ENCODE measurements at regions not wholly inside any gene's neighbourhood (a gene's known extent, or its start where the extent isn't known, plus 50 kb on each side); places are given as distances from the start of the nearest gene placed in this dataset.

DNA sequence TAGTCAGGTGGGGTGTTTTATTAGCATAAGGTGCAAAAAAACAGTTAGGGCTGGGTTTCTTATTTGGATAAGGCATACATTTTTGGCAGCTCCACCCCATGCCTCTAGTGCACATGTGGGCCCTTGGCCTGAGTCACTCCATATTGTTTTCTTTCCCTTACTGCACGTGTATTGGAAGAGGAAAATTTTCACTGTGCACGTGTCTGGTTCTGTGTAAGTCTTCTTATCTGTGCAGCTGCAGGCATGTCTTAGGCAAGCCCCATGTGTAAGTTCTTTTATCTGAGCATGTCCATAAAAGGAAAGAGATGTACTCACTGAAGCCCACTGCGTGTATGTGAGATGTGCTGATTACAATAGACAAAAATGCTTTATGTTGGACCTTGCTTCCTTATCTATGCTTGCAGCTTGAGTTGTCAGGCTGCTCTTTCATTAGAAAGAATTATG, 540.3 kb upstream of the IGFBP3 start:
- no peak for DNase-seq

DNA sequence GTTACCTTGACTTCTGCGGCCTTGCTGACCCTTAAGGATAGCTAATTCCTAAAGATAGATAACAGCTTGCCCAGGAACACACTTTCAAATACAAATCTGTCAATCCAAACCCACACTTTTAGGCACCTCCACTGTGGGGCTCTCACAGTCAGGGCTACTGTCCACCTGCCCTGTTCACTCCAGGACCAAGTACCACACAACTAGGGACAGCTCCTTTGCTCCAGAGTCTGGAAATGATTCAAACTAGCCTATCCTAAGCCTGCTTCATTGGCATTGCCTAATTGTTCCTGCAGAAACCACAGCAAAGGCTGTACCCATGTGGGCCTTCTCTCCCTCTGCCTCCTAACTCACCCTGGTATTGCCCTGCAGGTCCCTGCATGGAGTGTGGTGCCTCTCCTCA, 538.9 kb upstream of the IGFBP3 start:
- DNase-seq, result no peak

DNA sequence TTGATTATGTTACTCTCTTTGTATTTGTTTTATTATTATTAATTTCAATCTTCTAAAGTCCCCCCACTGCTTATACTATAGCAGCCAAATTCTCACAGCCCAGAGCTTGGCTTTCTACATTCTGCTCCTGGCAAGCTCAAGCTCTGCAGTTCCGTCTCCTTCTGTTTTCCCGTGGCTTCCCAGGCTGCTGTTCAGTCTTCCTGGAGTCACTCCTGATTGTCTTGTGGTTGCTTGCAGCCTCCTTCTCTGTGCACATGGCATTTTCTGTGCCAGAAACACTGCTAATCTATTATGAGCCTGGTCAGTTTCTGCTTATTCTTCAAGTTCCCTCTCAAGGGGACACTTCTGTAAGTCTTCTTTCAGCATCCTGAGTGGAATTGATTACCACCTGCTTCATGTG, 533.7 kb upstream of the IGFBP3 start:
- DNase-seq, result no peak

- no peak for DNase-seq
Observed at GRCh38 chr7:46452561-46453135, 531.6 kb upstream of the IGFBP3 start.

- no peak for DNase-seq
Observed at GRCh38 chr7:46451846-46452245, 530.8 kb upstream of the IGFBP3 start.

DNA sequence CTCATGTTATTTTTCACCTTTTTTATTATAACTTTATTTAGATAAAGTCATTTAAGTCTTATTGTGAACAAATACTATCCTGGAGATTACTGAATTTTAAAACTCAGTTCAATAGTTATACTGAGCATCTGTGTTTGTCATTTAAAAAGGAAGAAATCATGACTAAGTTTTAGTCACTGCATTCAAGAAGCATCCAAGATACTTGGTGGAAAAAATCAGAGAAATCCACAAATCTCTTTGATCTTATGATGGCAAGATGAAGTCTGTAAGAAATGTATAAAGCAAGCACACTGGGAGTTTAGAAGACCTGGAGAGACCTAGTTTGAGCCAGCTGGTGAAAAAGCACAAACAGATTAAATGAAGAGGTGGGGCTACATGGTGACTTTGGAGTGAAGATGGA, 529.8 kb upstream of the IGFBP3 start:
- no peak for DNase-seq

GRCh38 chr7:46450425-46450824, 529.4 kb upstream of the IGFBP3 start:
- DNase-seq, result no peak

GRCh38 chr7:46449743-46450142, 528.7 kb upstream of the IGFBP3 start:
- no peak for DNase-seq

DNA sequence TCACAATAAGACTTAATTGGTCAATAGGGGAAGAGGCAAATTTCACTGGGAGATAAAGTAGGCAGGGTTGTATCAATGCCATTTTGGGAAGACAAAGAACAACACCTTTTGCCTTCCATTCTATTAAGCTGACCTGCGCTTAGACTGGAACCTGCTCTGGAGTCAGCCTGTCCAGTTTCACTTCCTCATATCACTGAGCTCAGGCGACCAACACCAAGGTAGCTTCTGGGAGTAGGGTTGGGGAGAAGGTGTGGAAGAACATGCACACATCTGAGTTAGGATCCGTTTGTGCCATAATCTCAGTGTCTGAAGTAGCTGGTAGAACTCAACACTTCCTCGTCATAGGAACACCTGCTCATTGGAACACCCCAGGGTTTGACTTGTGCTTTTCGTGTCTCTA, 527.4 kb upstream of the IGFBP3 start:
- DNase-seq, result no peak

DNA sequence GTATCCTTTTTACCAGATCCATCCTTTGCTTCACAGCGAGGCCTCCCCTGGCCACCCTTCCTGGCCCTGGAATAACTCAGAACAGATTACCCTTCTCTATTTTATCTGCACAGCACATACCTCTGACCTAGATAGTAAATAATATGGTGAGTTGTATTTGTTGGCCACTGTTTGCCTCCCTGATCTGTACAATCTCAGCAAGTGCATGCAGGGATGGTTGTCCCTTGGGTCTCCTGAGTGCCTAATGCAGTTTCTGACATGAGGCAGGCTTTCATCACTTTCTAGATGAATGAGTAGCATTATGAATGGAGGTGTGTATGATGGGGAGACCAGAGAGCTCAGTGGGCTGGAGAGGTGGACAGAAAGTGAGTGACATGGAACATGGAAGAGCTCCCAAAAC, 525.1 kb upstream of the IGFBP3 start:
- DNase-seq, result no peak

- no peak for DNase-seq
Observed at GRCh38 chr7:46444256-46444655, 523.2 kb upstream of the IGFBP3 start.

DNA sequence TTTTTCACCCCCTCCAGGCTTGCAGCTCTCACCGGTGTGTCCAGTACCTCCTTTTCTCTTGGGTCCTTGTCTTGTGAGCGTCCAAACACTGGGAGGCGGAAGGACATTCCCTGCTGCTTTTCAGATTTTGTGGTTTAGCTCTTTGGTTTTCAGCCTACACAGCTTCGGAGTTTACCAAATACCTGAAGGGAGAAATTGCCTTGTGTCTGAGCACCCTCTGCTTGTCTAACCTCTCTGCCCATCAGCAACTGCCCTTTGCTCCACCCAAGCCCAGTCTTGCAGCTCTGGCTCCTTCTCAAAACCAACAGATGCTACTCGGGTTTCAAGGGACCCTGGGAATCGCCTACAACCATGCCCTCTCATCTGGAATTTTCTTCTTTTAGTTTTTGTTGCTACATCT, 519.1 kb upstream of the IGFBP3 start:
- DNase-seq, result no peak

DNA sequence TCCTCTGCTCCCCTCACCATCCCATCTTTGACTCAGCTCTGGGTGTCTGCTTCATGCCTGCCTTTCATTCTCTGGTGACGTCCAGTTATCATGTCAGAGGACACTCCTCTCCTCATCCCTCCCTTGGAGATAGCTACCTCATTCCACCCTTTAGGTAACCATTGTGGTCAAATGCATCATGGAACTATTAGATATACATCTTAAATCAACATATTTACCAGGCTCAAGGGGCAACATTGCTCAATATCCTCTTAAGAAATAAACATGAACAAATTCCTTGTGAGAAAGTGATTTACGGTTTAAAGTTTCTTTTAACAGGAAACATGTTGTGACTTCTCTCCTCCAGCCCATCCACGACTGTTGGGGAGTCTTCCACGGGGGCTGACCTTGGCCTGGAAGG, 511.6 kb upstream of the IGFBP3 start:
- DNase-seq, result no peak

DNA sequence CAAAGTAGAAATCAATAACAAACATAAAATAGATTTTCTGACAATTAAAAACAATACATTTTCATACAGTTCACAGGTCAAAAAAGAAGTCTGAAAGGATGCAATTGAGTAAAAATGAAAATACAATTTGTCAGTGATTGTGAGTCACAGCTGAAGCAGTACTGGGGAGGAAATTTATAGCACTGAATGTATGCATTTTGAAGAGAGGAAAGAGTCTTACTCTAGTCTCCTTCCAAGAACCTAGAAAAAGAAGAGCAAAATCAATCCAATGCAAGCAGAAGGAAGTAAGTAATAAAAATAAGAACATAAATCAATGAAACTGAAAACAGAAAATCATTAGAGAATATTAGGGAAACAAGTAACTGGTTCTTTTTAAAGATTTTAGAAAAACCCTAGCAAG, 507.2 kb upstream of the IGFBP3 start:
- DNase-seq, result no peak

DNA sequence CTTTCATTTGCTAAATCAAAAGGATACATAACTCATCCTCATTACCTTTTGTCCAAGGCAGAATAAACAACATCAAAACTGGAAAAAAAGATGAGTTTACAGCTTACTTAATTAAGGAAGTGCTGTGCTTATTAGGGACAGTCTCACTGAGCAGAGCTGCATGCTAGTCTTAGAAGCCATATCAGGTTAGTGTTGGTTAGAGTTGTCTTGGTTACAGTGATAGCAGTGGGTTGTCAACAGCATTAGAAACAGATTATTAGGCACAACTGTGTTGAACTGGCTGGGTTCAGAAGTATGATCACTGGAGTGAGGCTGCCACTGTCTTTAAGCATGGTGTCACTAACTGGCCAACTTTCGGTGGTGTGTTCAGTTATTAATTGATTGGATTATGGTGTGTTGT, 503.9 kb upstream of the IGFBP3 start:
- no peak for DNase-seq

DNA sequence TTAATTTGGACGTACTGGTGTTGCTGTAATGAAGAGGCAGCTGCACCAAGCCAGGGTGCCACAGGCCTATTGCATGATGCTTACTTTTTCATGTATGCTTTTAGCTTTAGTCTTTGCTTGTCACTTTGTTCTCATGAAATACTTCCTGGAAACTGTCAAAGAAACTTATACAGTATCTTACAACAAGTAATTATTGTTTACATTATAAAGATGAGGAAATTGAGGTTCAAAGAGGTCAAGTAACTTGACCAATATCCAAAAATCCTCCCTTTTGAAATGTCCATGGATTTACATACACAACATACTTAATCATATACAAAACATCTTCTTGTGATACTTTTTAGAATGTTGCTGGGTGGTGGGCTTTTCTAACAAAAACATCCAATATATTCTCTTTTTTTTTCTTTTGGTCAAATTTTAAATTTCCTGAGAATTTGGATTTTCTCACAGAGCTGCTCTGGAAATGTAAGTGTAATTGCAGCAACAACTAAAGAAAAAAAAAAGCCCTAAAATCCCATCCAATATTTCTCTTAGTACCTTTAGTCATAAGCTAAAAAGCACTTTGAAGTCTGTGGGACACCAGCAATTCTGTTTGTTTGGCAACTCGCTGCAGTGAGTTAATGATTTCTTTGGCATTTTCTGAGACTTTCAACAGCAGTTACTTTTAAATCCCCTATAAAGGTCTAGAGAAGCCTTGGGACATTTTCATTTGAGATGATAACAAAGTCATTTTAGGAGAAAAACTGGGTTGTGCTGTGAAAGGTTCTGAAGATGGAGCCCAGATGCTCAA, 500.6 kb upstream of the IGFBP3 start:
- DNase-seq, result no peak

DNA sequence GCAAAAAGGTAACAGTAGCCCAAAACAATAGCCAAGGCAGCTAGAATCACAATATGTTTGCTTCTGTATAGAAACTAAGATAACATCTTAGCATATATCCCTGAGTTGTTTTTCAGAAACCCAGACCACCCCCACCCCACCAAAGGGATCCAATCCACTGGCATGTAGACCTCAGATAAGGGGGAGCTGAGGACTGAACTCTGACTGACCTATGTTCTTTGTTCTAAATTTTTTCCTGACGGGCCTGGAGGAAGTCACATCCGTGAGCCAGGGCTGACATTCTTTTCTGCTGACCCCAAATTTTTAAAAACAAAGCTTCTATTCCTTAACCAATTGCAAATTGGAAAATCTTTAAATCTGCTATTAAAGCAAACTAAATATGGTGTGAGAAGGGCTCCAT, 493.9 kb upstream of the IGFBP3 start:
- no peak for DNase-seq

- DNase-seq, result no peak
Observed at GRCh38 chr7:46411236-46411635, 490.2 kb upstream of the IGFBP3 start.

- DNase-seq, result no peak
Observed at GRCh38 chr7:46407125-46407524, 486.1 kb upstream of the IGFBP3 start.

- no peak for DNase-seq
Observed at GRCh38 chr7:46397591-46397990, 476.5 kb upstream of the IGFBP3 start.

DNA sequence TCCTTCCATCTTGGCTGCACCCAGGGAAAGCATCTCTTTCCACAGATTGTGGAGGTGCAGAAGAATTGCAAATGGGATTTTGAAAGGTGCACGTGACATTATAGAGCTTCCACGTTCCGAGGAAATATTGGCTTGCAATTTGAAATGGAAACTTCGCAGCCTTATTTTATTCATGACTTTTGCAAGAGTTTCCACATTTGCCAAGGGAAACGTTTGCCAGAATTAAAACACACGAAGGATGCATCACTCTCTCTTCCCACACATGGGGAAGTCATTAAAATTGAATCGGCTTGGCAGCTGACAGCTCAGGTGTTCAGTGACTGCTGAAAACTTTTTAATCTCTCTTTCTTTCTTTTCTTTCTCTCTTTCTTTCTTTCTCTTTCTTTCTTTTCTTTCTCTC, 475.4 kb upstream of the IGFBP3 start:
- DNase-seq, result no peak

GRCh38 chr7:46393142-46393541, 472.1 kb upstream of the IGFBP3 start:
- DNase-seq, result no peak

- DNase-seq, result no peak
Observed at GRCh38 chr7:46391231-46392201, 470.4 kb upstream of the IGFBP3 start.

DNA sequence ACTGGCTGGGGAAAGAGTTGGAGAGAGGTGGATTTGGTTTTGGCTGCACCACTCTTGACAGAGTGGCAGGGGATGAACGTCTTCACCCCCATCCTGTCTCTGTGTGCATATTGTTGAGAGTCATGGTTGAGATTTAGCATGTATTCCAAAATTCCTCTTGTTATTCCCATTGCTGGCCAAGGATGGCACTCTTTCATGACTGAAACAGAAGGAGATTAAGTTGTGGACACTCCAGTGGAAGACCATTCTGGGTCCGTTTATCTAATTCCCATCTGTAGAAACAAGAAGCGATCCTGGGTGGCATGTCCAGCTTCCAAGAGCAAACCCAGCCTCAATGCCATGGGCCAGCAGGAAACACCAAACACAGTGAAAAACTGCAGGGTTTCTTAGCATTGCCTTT, 469.0 kb upstream of the IGFBP3 start:
- DNase-seq, result no peak

Data from NCI-H2171 treated with DMSO at 0.1 percent for 48 hours (cell line).